ENCODE measurements at regions not wholly inside any gene's neighbourhood (a gene's known extent, or its start where the extent isn't known, plus 50 kb on each side); places are given as distances from the start of the nearest gene placed in this dataset.

DNA sequence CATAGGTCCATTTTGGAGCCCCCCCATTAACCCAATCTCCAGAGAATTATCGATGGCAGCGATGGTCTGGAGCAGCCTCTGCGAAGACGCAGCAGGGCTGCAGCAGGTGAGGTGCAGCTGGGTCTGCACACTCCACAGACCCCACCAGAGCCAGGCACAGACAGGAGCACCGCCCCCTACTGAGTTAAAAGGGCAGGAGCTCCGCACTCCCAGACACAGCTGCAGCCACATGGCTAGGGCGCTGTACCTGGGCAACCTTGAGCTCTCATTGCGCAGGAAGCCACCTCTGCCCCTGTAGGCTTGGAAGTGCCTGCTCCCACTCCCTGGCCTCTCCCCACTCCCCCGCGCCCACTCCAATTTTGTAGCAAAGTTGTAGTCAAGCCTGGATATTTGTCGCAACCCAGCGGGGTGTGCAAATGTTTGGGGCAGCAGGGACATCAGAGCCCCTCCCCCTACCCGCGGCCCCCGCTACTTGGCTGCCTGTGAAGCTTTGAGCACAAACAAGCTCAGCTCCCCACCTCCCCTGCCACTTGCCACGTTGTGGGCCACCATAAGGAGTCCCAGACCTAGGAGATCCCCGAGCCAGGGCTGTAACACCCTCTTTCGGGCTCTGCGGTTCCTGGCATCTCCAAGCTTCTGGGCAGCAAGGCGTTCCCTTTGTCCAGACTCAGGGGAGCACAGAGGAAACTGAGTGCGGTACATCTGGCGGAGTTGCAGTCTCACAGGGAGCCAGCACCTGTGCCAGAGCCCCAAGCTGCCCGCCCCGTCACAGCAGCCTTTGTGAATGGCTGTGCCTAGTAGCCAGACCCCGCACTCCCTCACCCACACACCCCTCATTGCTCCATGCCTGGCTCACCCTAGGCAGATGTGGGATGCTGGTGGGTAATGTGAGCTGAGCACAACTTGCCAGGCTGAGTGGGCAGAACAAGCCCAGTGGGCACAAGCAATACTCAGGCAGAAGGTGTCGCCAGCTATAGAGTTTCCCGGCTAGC, 949.7 kb upstream of the SLITRK1 start:
- Histone ChIP-seq H3K27me3 (replicated peaks; ENCODE audit: insufficient read depth, low read depth, low read length, poor library complexity) (no peaks in the 10 kb centered on the region), H3K27ac (ENCODE audit: low read depth, low read length, poor library complexity, severe bottlenecking) (no peak overlapping the region), H3K36me3 (ENCODE audit: insufficient read depth, low read length, poor library complexity, severe bottlenecking) (no peaks in the 10 kb centered on the region), H3K9me3 (ENCODE audit: low read depth, low read length, poor library complexity, severe bottlenecking) (no peaks in the 10 kb centered on the region), H3K4me1 (ENCODE audit: insufficient read depth, low read length, poor library complexity, severe bottlenecking) (no peaks in the 10 kb centered on the region), H3K4me3 (ENCODE audit: low read depth, low read length, poor library complexity, severe bottlenecking) (no peak overlapping the region)
- DNase-seq (ENCODE audit: low spot score), result no peak
- ChIA-PET CTCF (no interaction called here), POLR2A (ENCODE audit: low non-redundant PET) (no interaction called here)
- BruUV-seq (replicated peaks), result no TSS peak
- TF ChIP-seq EZH2 (IDR thresholded peaks at IDR 0.05; ENCODE audit: borderline replicate concordance, low read depth, low read length, poor library complexity, severe bottlenecking) (no peak), CTCF (conservative IDR thresholded peaks at IDR 0.05; ENCODE audit: low read depth, low read length) (no peak)
- intact Hi-C loops (cut with micrococcal nuclease; ENCODE audit: unreplicated experiment), result no loop called here

DNA sequence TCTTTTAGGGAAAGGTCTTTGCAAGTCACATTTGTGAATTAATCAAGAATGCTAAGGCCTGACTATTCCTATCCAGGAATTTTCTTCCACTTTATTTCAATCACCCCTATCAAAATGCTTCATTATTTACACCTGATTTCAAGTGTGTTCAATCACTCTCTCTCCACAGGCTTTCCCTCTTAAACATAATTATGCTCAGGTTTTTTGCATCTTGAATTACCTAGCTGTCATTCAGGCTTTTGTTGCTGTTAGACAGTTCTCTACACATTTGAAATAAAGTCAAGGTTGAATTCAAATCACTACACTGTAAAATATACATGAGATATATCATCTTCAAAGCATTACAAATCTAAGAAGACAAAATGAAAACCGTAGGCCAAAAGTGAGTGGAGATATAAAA, 941.3 kb upstream of the SLITRK1 start:
- TF ChIP-seq CTCF (conservative IDR thresholded peaks at IDR 0.05; ENCODE audit: low read depth, low read length) (no peak), EZH2 (IDR thresholded peaks at IDR 0.05; ENCODE audit: borderline replicate concordance, low read depth, low read length, poor library complexity, severe bottlenecking) (no peak)
- no TSS peak for BruUV-seq (replicated peaks)
- no peak overlapping the region for H3K27ac ChIP-seq (ENCODE audit: low read depth, low read length, poor library complexity, severe bottlenecking)
- ChIA-PET CTCF (no interaction called here), POLR2A (ENCODE audit: low non-redundant PET) (no interaction called here)
- no peaks in the 10 kb centered on the region for H3K9me3 ChIP-seq (ENCODE audit: low read depth, low read length, poor library complexity, severe bottlenecking)
- no peaks in the 10 kb centered on the region for H3K4me1 ChIP-seq (ENCODE audit: insufficient read depth, low read length, poor library complexity, severe bottlenecking)
- H3K4me3 ChIP-seq (ENCODE audit: low read depth, low read length, poor library complexity, severe bottlenecking), result no peak overlapping the region
- DNase-seq (ENCODE audit: low spot score), result no peak
- intact Hi-C loops (cut with micrococcal nuclease; ENCODE audit: unreplicated experiment), result no loop called here
- no peaks in the 10 kb centered on the region for H3K27me3 ChIP-seq (replicated peaks; ENCODE audit: insufficient read depth, low read depth, low read length, poor library complexity)
- no peaks in the 10 kb centered on the region for H3K36me3 ChIP-seq (ENCODE audit: insufficient read depth, low read length, poor library complexity, severe bottlenecking)

- H3K36me3 ChIP-seq (ENCODE audit: insufficient read depth, low read length, poor library complexity, severe bottlenecking), result no peaks in the 10 kb centered on the region
- BruUV-seq (replicated peaks), result no TSS peak
- no peaks in the 10 kb centered on the region for H3K27me3 ChIP-seq (replicated peaks; ENCODE audit: insufficient read depth, low read depth, low read length, poor library complexity)
- POLR2A ChIA-PET (ENCODE audit: low non-redundant PET), result no interaction called here
- no peak for TF ChIP-seq EZH2 (IDR thresholded peaks at IDR 0.05; ENCODE audit: borderline replicate concordance, low read depth, low read length, poor library complexity, severe bottlenecking)
- no peak for TF ChIP-seq CTCF (conservative IDR thresholded peaks at IDR 0.05; ENCODE audit: low read depth, low read length)
- intact Hi-C loops (cut with micrococcal nuclease; ENCODE audit: unreplicated experiment), result no loop called here
- no peak overlapping the region for H3K4me3 ChIP-seq (ENCODE audit: low read depth, low read length, poor library complexity, severe bottlenecking)
- H3K27ac ChIP-seq (ENCODE audit: low read depth, low read length, poor library complexity, severe bottlenecking), result no peak overlapping the region
- no peaks in the 10 kb centered on the region for H3K4me1 ChIP-seq (ENCODE audit: insufficient read depth, low read length, poor library complexity, severe bottlenecking)
- H3K9me3 ChIP-seq (ENCODE audit: low read depth, low read length, poor library complexity, severe bottlenecking), result no peaks in the 10 kb centered on the region
- no peak for DNase-seq (ENCODE audit: low spot score)
- CTCF ChIA-PET, result no interaction called here
Observed at GRCh38 chr13:84821261-84821660, 939.0 kb upstream of the SLITRK1 start.
